Suppressor macrophage treated with lipopolysaccharide for 1 hour (primary cell): ENCODE measurements at regions not wholly inside any gene's neighbourhood (a gene's known extent, or its start where the extent isn't known, plus 50 kb on each side); places are given as distances from the start of the nearest gene placed in this dataset.

Experiments
- DNase-seq, 3 donors: peaks; one replicate each; pipeline ENCODE4 v3.0.0-alpha.2; 2020 to 2022

- DNase-seq, result no peak
Observed at GRCh38 chr18:25866331-25866730, 224.1 kb downstream of the SS18 start.

- DNase-seq, result no peak
Observed at GRCh38 chr18:25862881-25863600, 227.4 kb downstream of the SS18 start.

GRCh38 chr18:25853691-25854433, 236.6 kb downstream of the SS18 start:
- no peak for DNase-seq

- no peak for DNase-seq
Observed at GRCh38 chr18:25843791-25844190, 246.6 kb downstream of the SS18 start.

- no peak for DNase-seq
Observed at GRCh38 chr18:25842665-25843064, 247.7 kb downstream of the SS18 start.

GRCh38 chr18:25834061-25834460, 256.4 kb downstream of the SS18 start:
- DNase-seq, result no peak

GRCh38 chr18:25832001-25832604, 258.3 kb downstream of the SS18 start:
- peak; percentile 36 to 74 (median 44) for DNase-seq

- no peak for DNase-seq
Observed at GRCh38 chr18:25831301-25831701, 259.1 kb downstream of the SS18 start.

- DNase-seq, result no peak
Observed at GRCh38 chr18:25830787-25831186, 259.6 kb downstream of the SS18 start.

- no peak for DNase-seq
Observed at GRCh38 chr18:25827961-25828561, 262.4 kb downstream of the SS18 start.

GRCh38 chr18:25827228-25827627, 263.2 kb downstream of the SS18 start:
- no peak for DNase-seq

- no peak for DNase-seq
Observed at GRCh38 chr18:25826823-25827222, 263.6 kb downstream of the SS18 start.

- no peak for DNase-seq
Observed at GRCh38 chr18:25825979-25826776, 264.2 kb downstream of the SS18 start.

- no peak for DNase-seq
Observed at GRCh38 chr18:25825056-25825455, 265.4 kb downstream of the SS18 start.

GRCh38 chr18:25819746-25820363, 270.6 kb downstream of the SS18 start:
- DNase-seq, result no peak

GRCh38 chr18:25818505-25818904, 271.9 kb downstream of the SS18 start:
- DNase-seq, result no peak

GRCh38 chr18:25817546-25818237, 272.7 kb downstream of the SS18 start:
- DNase-seq, result no peak

- no peak for DNase-seq
Observed at GRCh38 chr18:25815659-25816058, 274.8 kb downstream of the SS18 start.

- DNase-seq, result no peak
Observed at GRCh38 chr18:25814841-25815458, 275.5 kb downstream of the SS18 start.

GRCh38 chr18:25813110-25813509, 277.3 kb downstream of the SS18 start:
- DNase-seq, result no peak

GRCh38 chr18:25810736-25811135, 279.7 kb downstream of the SS18 start:
- no peak for DNase-seq
